B cell (primary cell): ENCODE measurements at regions not wholly inside any gene's neighbourhood (a gene's known extent, or its start where the extent isn't known, plus 50 kb on each side); places are given as distances from the start of the nearest gene placed in this dataset. TPM values are rescaled to one million over a fixed set of nuclear protein-coding genes. Genes with fewer than 3 reads are reported as not detected.

Experiments
- ATAC-seq: fragments of 200-7000 bp; cut with Tn5 transposase; one replicate; pipeline ENCODE4 v1.10.0; 2021; ENCODE audit warnings: low read depth, mild to moderate bottlenecking, moderate number of reproducible peaks, moderate library complexity
- CTCF ChIA-PET: fragments of 350-600 bp; sonication (Branson Sonifier 250); formaldehyde crosslinking; loops from one replicate; lab custom pipeline; 2021; ENCODE audit warnings: antibody characterized with exemption, inconsistent platforms; lab: Charles Lee
- POLR2A ChIA-PET: fragments of 350-600 bp; sonication (Branson Sonifier 250); formaldehyde crosslinking; loops from one replicate; lab custom pipeline; 2021; ENCODE audit warnings: antibody characterized with exemption; lab: Charles Lee
- DNase-seq: peaks from one replicate; pipeline ENCODE4 v3.0.0; 2013
- H2AFZ ChIP-seq: 2 replicates; pipeline ENCODE4 v1.6.1; 2012; ENCODE audit warnings: mild to moderate bottlenecking, low read depth, low read length; ENCODE audit not compliant: insufficient read depth, poor library complexity, severe bottlenecking
- H3K27ac ChIP-seq, 2 donors: 1 replicate in 1 of 2; 2 replicates in 1 of 2; pipeline ENCODE4 v1.5.1; 2012 to 2013; ENCODE audit warnings: low read length in 2 of 2, mild to moderate bottlenecking in 2 of 2, moderate library complexity in 1 of 2
- H3K27me3 ChIP-seq, 4 experiments: fragments of 200-600 bp in 1 of 4; sonication (generic) in 1 of 4; replicated peaks in 1 of 4; 1 replicate in 2 of 4; 2 replicates in 2 of 4; pipeline versions ENCODE4 v1.6.1 to v1.7.0; 2013 to 2016; ENCODE audit warnings: low read length in 3 of 4, mild to moderate bottlenecking in 2 of 4, mixed read lengths in 1 of 4, moderate library complexity in 1 of 4; ENCODE audit not compliant: insufficient read depth in 4 of 4, control insufficient read depth in 3 of 4; ENCODE audit errors: control extremely low read depth in 1 of 4
- H3K36me3 ChIP-seq, 2 experiments: replicated peaks in 1 of 2; 1 replicate in 1 of 2; 2 replicates in 1 of 2; pipeline versions ENCODE4 v1.6.1 to v1.7.1; 2013; ENCODE audit warnings: low read length in 1 of 2; ENCODE audit not compliant: insufficient read depth in 2 of 2, control insufficient read depth in 1 of 2; ENCODE audit errors: control extremely low read depth in 1 of 2, extremely low read depth in 1 of 2
- H3K4me1 ChIP-seq, 2 donors: fragments of 200-600 bp in 1 of 2; sonication (generic) in 1 of 2; 1 replicate in 1 of 2; 2 replicates in 1 of 2; pipeline versions ENCODE4 v1.5.1 to v1.6.1; 2013 to 2017; ENCODE audit warnings: low read length in 2 of 2; ENCODE audit not compliant: control insufficient read depth in 2 of 2, insufficient read depth in 2 of 2
- H3K4me2 ChIP-seq: replicated peaks from 2 replicates; pipeline ENCODE3; 2012; ENCODE audit warnings: mild to moderate bottlenecking, low read depth, low read length; ENCODE audit not compliant: poor library complexity, severe bottlenecking
- H3K4me3 ChIP-seq, 5 experiments: fragments of 200-600 bp in 1 of 5; sonication (generic) in 1 of 5; 1 replicate in 3 of 5; 2 replicates in 2 of 5; pipeline versions ENCODE4 v1.5.1 to v1.7.0; 2011 to 2016; ENCODE audit warnings: low read length in 4 of 5, mild to moderate bottlenecking in 4 of 5, low read depth in 2 of 5, control low read depth in 1 of 5, moderate library complexity in 1 of 5; ENCODE audit not compliant: insufficient read depth in 1 of 5; ENCODE audit errors: control extremely low read depth in 1 of 5, extremely low read depth in 1 of 5
- H3K79me2 ChIP-seq: fragments of 200-600 bp; sonication (generic); one replicate; pipeline ENCODE4 v1.6.0; 2016; ENCODE audit warnings: low read length; ENCODE audit not compliant: control insufficient read depth, insufficient read depth
- H3K9ac ChIP-seq: fragments of 200-600 bp; sonication (generic); 2 replicates; pipeline ENCODE4 v1.6.1; 2017; ENCODE audit warnings: mild to moderate bottlenecking, low read length, moderate library complexity
- H3K9me3 ChIP-seq, 3 donors: one replicate each; pipeline versions ENCODE4 v1.6.1 to v1.7.1; 2013; ENCODE audit warnings: low read length in 2 of 3; ENCODE audit not compliant: control insufficient read depth in 2 of 3, insufficient read depth in 1 of 3; ENCODE audit errors: control extremely low read depth in 1 of 3
- H4K20me1 ChIP-seq: 2 replicates; pipeline ENCODE4 v1.6.0; 2012; ENCODE audit warnings: mild to moderate bottlenecking, low read length; ENCODE audit not compliant: insufficient read depth, control insufficient read depth, poor library complexity, severe bottlenecking
- H3K27ac Mint-ChIP-seq: one replicate; pipeline ENCODE4 v1.8.0; 2021; ENCODE audit warnings: mixed read lengths
- H3K27me3 Mint-ChIP-seq: one replicate; pipeline ENCODE4 v1.8.0; 2021; ENCODE audit warnings: mixed read lengths
- H3K4me1 Mint-ChIP-seq: one replicate; pipeline ENCODE4 v1.8.0; 2021; ENCODE audit warnings: mixed read lengths
- H3K4me3 Mint-ChIP-seq: one replicate; pipeline ENCODE4 v1.8.0; 2021; ENCODE audit warnings: mixed read lengths
- H3K9me3 Mint-ChIP-seq: one replicate; pipeline ENCODE4 v1.8.0; 2022; ENCODE audit warnings: mixed read lengths; ENCODE audit not compliant: insufficient read depth
- EZH2 ChIP-seq: IDR thresholded peaks from 2 replicates; pipeline ENCODE4 v1.6.1; 2012; ENCODE audit warnings: borderline replicate concordance, low read depth, mild to moderate bottlenecking, moderate library complexity, low read length; ENCODE audit not compliant: insufficient read depth, poor library complexity, severe bottlenecking
- WGBS: methylation state at CpG from one replicate; pipeline ENCODE4 v1.1.5; 2013; ENCODE audit warnings: missing lambda C conversion rate; ENCODE audit not compliant: insufficient coverage; 5-methylcytosine and 5-hydroxymethylcytosine counted together
- intact Hi-C: fragments of 100-400 bp; cut with micrococcal nuclease; formaldehyde crosslinking; loops from one replicate; pipeline ENCODE4 v1.10.0; 2022
- small RNA-seq: library from RNA; depleted of rRNA; stranded (forward); fragments of <200 nt; gene quantifications from one replicate; pipeline ENCODE3, GENCODE V24; 2012; ENCODE audit warnings: low replicate concordance, low read depth; ENCODE audit not compliant: insufficient read length
- TF ChIP-seq, protein P1 (sequence below): fragments of 200-600 bp; IDR thresholded peaks from one replicate; pipeline ENCODE4 v1.8.0; 2022; ENCODE audit warnings: antibody characterized with exemption, mild to moderate bottlenecking

DNA sequence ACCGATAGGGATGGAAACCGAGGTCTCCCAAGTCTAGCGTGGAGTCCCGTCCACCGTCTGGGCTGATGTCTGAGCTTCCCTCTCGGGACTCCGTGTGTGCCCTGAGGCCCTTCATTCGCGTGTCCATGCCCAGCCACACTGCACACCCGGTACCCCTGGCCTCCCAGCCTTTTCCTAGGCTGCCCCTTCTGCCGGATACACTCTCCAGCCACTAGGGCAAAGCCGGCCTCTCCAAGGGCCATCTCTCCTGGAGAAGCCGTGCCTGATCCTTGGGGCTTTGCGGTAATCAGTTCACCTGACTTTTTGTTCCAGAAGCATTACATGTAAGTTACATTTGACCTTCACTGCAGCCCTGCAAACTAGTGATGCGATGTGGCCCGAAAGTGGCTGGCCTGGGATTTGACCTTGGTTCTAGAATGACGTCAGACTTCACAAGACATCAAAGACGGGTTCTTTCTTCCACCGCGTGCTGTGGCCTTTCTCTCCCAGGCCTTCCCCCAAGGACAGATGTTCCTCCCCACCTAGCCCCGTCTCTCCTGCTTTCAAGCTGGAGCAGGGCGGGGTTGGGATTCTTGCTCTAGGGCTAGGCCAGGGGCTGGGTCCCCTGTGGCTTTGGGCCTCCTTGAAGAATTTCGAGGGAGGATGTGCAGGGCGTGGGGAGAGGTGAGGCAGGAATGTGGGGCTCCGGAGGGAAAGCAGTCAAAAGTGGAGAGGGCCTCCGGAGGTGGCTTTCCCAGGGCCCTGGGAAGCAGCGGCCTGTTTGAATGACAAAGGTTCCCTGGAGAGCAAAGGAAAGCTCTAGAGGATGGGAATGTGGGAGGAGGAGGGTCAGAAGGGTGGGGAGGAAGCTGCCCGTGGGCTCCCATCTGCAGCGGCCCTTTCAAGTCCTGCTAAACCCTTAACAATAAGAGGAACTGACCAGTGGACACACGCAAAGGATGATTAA lies 49.7 kb upstream of the SLC2A1 start:
- no peak for ATAC-seq
- intact Hi-C loops = no loop called here
- Histone ChIP-seq H3K27me3 (peaks cover 0 to 7% (median 2%) of the 10 kb centered on the region in 4 experiments), H3K36me3 (no peaks in the 10 kb centered on the region), H3K9ac (no peak overlapping the region), H3K4me1 (peaks cover 0 to 5% of the 10 kb centered on the region in 2 donors), H2AFZ (no peak overlapping the region), H3K79me2 (no peaks in the 10 kb centered on the region), H3K4me3 (no peak overlapping the region), H3K4me2 (no peak overlapping the region), H3K9me3 (no peaks in the 10 kb centered on the region), H4K20me1 (no peaks in the 10 kb centered on the region), H3K27ac (no peak overlapping the region)
- Mint-ChIP-seq H3K27ac (no peak overlapping the region), H3K9me3 (no peaks in the 10 kb centered on the region), H3K27me3 (peaks cover 16% of the 10 kb centered on the region), H3K4me1 (peaks cover 5% of the 10 kb centered on the region), H3K4me3 (no peak overlapping the region)
- no peak for TF ChIP-seq EZH2
- TF ChIP-seq, protein P1, sequence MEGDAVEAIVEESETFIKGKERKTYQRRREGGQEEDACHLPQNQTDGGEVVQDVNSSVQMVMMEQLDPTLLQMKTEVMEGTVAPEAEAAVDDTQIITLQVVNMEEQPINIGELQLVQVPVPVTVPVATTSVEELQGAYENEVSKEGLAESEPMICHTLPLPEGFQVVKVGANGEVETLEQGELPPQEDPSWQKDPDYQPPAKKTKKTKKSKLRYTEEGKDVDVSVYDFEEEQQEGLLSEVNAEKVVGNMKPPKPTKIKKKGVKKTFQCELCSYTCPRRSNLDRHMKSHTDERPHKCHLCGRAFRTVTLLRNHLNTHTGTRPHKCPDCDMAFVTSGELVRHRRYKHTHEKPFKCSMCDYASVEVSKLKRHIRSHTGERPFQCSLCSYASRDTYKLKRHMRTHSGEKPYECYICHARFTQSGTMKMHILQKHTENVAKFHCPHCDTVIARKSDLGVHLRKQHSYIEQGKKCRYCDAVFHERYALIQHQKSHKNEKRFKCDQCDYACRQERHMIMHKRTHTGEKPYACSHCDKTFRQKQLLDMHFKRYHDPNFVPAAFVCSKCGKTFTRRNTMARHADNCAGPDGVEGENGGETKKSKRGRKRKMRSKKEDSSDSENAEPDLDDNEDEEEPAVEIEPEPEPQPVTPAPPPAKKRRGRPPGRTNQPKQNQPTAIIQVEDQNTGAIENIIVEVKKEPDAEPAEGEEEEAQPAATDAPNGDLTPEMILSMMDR = no peak
- DNase-seq = no peak
- CTCF ChIA-PET = interaction anchor here (1.0 to 1.4 kb wide), 2 partner anchors 66 to 95 kb away, joined by 3 to 4 read pairs; no protein-coding TSS in a partner anchor
- 95% methylated on average over 25 of the region's 30 CpGs for WGBS
- POLR2A ChIA-PET = no interaction called here

Small RNA genes in the stretch of these regions (small RNA-seq; reads per million reads assigned to genes)
- not detected for gene RF00026
